ENCODE measurements at regions not wholly inside any gene's neighbourhood (a gene's known extent, or its start where the extent isn't known, plus 50 kb on each side); places are given as distances from the start of the nearest gene placed in this dataset.

DNA sequence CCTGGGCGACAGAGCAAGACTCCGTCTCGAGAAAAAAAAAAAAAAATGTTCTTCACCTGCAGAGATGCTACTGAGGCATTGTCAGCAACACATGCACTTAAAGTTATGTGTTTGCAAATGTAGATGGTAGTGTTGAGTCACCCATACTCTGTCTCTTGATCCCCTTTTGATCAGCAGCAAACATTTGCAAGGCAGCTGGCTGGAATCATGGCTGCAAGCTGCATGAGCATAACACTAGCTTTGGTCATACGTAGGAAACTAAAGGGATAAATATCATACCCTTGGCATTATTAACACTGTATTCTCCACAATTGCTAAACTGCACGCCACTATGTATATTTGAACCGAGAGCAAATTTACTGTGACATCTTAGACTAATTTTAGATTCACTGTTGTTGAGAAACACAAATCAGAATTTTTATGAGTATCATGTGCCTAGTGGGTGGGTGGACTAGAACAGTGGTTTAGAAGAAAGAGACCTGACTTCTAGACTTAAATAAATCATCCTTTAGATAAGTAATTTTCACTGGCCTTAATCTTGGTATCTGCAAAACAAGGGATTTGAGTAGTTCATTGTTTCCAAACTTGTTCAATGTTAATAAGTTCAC lies 229.3 kb upstream of the MEOX2 start:
- Histone ChIP-seq H3K4me3 (no peak overlapping the region), H3K27ac (no peak overlapping the region), H3K4me1 (no peaks in the 10 kb centered on the region), H3K9me3 (no peaks in the 10 kb centered on the region), H3K36me3 (no peaks in the 10 kb centered on the region), H3K27me3 (no peaks in the 10 kb centered on the region)
- intact Hi-C loops (cut with DNase I; ENCODE audit: low total_unique reads): no loop called here
- no peak for TF ChIP-seq CTCF (IDR thresholded peaks at IDR 0.05)
- DNase-seq: no peak

DNA sequence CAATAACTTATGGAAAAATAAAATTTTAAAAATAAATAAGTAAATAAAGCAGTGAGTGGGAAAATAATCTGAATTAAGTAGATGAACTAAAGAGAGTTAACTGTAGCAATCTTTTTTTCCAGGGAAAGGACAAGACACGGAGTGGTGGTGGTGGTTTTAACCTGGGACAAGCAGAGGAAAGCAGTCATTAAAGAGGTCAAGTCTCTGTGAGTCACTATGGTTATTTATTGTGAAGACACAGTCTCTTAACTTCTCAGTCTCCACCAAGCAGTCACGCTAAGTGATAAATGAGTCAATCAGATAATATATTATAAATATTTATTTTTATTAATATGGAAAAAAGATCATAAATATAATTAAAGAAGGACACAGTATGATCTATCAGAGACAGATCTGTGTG lies 228.1 kb upstream of the MEOX2 start:
- intact Hi-C loops (cut with DNase I; ENCODE audit: low total_unique reads): no loop called here
- H3K9me3 ChIP-seq: no peaks in the 10 kb centered on the region
- no peaks in the 10 kb centered on the region for H3K4me1 ChIP-seq
- H3K27me3 ChIP-seq: no peaks in the 10 kb centered on the region
- no peaks in the 10 kb centered on the region for H3K36me3 ChIP-seq
- no peak overlapping the region for H3K4me3 ChIP-seq
- TF ChIP-seq CTCF (IDR thresholded peaks at IDR 0.05): no peak
- no peak for DNase-seq
- no peak overlapping the region for H3K27ac ChIP-seq

- Histone ChIP-seq H3K36me3 (no peaks in the 10 kb centered on the region), H3K27ac (no peak overlapping the region), H3K27me3 (no peaks in the 10 kb centered on the region), H3K4me3 (no peak overlapping the region), H3K9me3 (no peaks in the 10 kb centered on the region), H3K4me1 (peaks cover 0 to 4% (median 0%) of the 10 kb centered on the region in 4 donors)
- intact Hi-C loops (cut with DNase I; ENCODE audit: low total_unique reads): no loop called here
- no peak for DNase-seq
- no peak for TF ChIP-seq CTCF (IDR thresholded peaks at IDR 0.05)
These were observed 220.0 kb upstream of the MEOX2 start for GRCh38 chr7:15906436-15906835.

DNA sequence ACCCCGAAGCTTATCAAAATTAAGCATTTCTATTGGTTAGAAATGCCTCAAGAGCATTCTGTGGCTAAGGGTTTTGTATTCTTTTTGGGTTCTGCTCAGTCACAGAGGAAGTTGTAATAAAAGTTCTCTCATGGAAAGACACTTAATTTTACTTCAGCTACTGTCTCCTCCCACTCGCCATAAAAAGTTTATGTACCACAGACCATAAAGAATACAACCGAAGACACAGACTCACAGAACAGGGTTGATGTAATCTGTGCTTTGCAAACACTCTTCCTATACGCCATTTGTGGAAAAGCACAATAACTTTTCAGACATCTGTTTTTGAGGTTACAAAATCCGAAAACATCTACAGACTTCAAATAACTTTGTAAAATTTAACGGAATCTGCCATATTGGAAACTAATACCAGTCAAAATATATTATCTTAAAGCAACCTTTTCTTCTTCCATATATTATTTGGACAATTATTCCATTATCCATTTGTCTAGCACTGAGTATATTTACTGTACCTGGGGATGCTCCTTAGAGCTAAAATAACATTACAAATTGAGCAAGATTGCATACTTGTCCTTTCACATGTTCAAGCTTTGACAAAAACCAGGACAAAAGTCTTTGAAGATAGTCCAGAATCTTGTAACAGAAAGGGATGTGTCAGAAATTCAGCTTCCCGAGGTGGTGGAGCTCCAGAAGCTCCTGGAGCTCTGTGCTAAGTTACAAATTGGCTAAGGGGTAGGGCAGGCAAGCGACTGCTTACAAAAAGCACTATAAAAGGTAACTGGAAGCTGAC lies 219.0 kb upstream of the MEOX2 start:
- no peak for DNase-seq
- H3K27ac ChIP-seq: no peak overlapping the region
- H3K9me3 ChIP-seq: no peaks in the 10 kb centered on the region
- no peaks in the 10 kb centered on the region for H3K36me3 ChIP-seq
- no peak overlapping the region for H3K4me3 ChIP-seq
- TF ChIP-seq CTCF (IDR thresholded peaks at IDR 0.05): no peak
- intact Hi-C loops (cut with DNase I; ENCODE audit: low total_unique reads): no loop called here
- H3K4me1 ChIP-seq: peaks cover 0 to 4% (median 0%) of the 10 kb centered on the region in 4 donors
- no peaks in the 10 kb centered on the region for H3K27me3 ChIP-seq

GRCh38 chr7:15891151-15891881 lies 204.8 kb upstream of the MEOX2 start:
- no peaks in the 10 kb centered on the region for H3K36me3 ChIP-seq
- TF ChIP-seq CTCF (IDR thresholded peaks at IDR 0.05): no peak
- peaks cover 0 to 29% (median 5%) of the 10 kb centered on the region in 4 donors for H3K4me1 ChIP-seq
- H3K9me3 ChIP-seq: no peaks in the 10 kb centered on the region
- H3K4me3 ChIP-seq: no peak overlapping the region
- DNase-seq: no peak
- H3K27me3 ChIP-seq: no peaks in the 10 kb centered on the region
- H3K27ac ChIP-seq: no peak overlapping the region
- intact Hi-C loops (cut with DNase I; ENCODE audit: low total_unique reads): no loop called here

All from tibial artery (tissue), 4 donors.